ENCODE measurements at regions not wholly inside any gene's neighbourhood (a gene's known extent, or its start where the extent isn't known, plus 50 kb on each side); places are given as distances from the start of the nearest gene placed in this dataset.
"Not testable (repeated sequence)": the region's sequence is repeated elsewhere in the genome, so short reads cannot be mapped to it uniquely, and the experiment has no call there.

- not testable (repeated sequence) for H3K36me3 ChIP-seq (ENCODE audit: insufficient read depth, low read length); H3K27ac ChIP-seq (ENCODE audit: low read depth, low read length); H3K27me3 ChIP-seq (ENCODE audit: control insufficient read depth in 1 of 2, insufficient read depth in 2 of 2, low read length in 2 of 2); H3K4me1 ChIP-seq (ENCODE audit: insufficient read depth, low read length); H3K4me3 ChIP-seq (ENCODE audit: low read depth in 1 of 2, low read length in 2 of 2); H3K9me3 ChIP-seq (ENCODE audit: low read length); H3K9ac ChIP-seq (ENCODE audit: low read length)
Measured at GRCh38 chr3:124069706-124070105, 77.8 kb upstream of the ROPN1 start.

GRCh38 chr3:124075090-124075489 is 83.2 kb upstream of the ROPN1 start:
- H3K9ac ChIP-seq (ENCODE audit: low read length); H3K4me3 ChIP-seq (ENCODE audit: low read depth in 1 of 2, low read length in 2 of 2); H3K36me3 ChIP-seq (ENCODE audit: insufficient read depth, low read length); H3K9me3 ChIP-seq (ENCODE audit: low read length); H3K4me1 ChIP-seq (ENCODE audit: insufficient read depth, low read length); H3K27me3 ChIP-seq (ENCODE audit: control insufficient read depth in 1 of 2, insufficient read depth in 2 of 2, low read length in 2 of 2); H3K27ac ChIP-seq (ENCODE audit: low read depth, low read length): not testable (repeated sequence)

GRCh38 chr3:124075753-124076152 is 83.8 kb upstream of the ROPN1 start:
- Histone ChIP-seq H3K9ac (ENCODE audit: low read length) (no peak overlapping the region), H3K36me3 (ENCODE audit: insufficient read depth, low read length) (no peaks in the 10 kb centered on the region), H3K27me3 (ENCODE audit: control insufficient read depth in 1 of 2, insufficient read depth in 2 of 2, low read length in 2 of 2) (no peaks in the 10 kb centered on the region), H3K27ac (ENCODE audit: low read depth, low read length) (no peak overlapping the region), H3K9me3 (ENCODE audit: low read length) (no peaks in the 10 kb centered on the region), H3K4me3 (ENCODE audit: low read depth in 1 of 2, low read length in 2 of 2) (no peak overlapping the region), H3K4me1 (ENCODE audit: insufficient read depth, low read length) (no peaks in the 10 kb centered on the region)

GRCh38 chr3:124076235-124076634 is 84.3 kb upstream of the ROPN1 start:
- Histone ChIP-seq H3K4me3 (ENCODE audit: low read depth in 1 of 2, low read length in 2 of 2) (no peak overlapping the region), H3K9me3 (ENCODE audit: low read length) (no peaks in the 10 kb centered on the region), H3K4me1 (ENCODE audit: insufficient read depth, low read length) (no peaks in the 10 kb centered on the region), H3K36me3 (ENCODE audit: insufficient read depth, low read length) (no peaks in the 10 kb centered on the region), H3K27me3 (ENCODE audit: control insufficient read depth in 1 of 2, insufficient read depth in 2 of 2, low read length in 2 of 2) (no peaks in the 10 kb centered on the region), H3K27ac (ENCODE audit: low read depth, low read length) (no peak overlapping the region), H3K9ac (ENCODE audit: low read length) (no peak overlapping the region)

GRCh38 chr3:124078953-124079911 is 87.3 kb upstream of the ROPN1 start:
- Histone ChIP-seq H3K27me3 (ENCODE audit: control insufficient read depth in 1 of 2, insufficient read depth in 2 of 2, low read length in 2 of 2) (no peaks in the 10 kb centered on the region), H3K36me3 (ENCODE audit: insufficient read depth, low read length) (no peaks in the 10 kb centered on the region), H3K27ac (ENCODE audit: low read depth, low read length) (no peak overlapping the region), H3K9ac (ENCODE audit: low read length) (no peak overlapping the region), H3K9me3 (ENCODE audit: low read length) (no peaks in the 10 kb centered on the region), H3K4me3 (ENCODE audit: low read depth in 1 of 2, low read length in 2 of 2) (no peak overlapping the region), H3K4me1 (ENCODE audit: insufficient read depth, low read length) (peaks cover 3% of the 10 kb centered on the region)

- Histone ChIP-seq H3K27ac (ENCODE audit: low read depth, low read length) (no peak overlapping the region), H3K9me3 (ENCODE audit: low read length) (no peaks in the 10 kb centered on the region), H3K4me1 (ENCODE audit: insufficient read depth, low read length) (peaks cover 7% of the 10 kb centered on the region), H3K27me3 (ENCODE audit: control insufficient read depth in 1 of 2, insufficient read depth in 2 of 2, low read length in 2 of 2) (no peaks in the 10 kb centered on the region), H3K4me3 (ENCODE audit: low read depth in 1 of 2, low read length in 2 of 2) (no peak overlapping the region), H3K9ac (ENCODE audit: low read length) (no peak overlapping the region), H3K36me3 (ENCODE audit: insufficient read depth, low read length) (no peaks in the 10 kb centered on the region)
Measured at GRCh38 chr3:124079912-124080276, 88.0 kb upstream of the ROPN1 start.

- H3K9me3 ChIP-seq (ENCODE audit: low read length): no peaks in the 10 kb centered on the region
- H3K4me3 ChIP-seq (ENCODE audit: low read depth in 1 of 2, low read length in 2 of 2): no peak overlapping the region
- H3K36me3 ChIP-seq (ENCODE audit: insufficient read depth, low read length): no peaks in the 10 kb centered on the region
- H3K27me3 ChIP-seq (ENCODE audit: control insufficient read depth in 1 of 2, insufficient read depth in 2 of 2, low read length in 2 of 2): no peaks in the 10 kb centered on the region
- no peak overlapping the region for H3K27ac ChIP-seq (ENCODE audit: low read depth, low read length)
- no peak overlapping the region for H3K9ac ChIP-seq (ENCODE audit: low read length)
- peaks cover 7% of the 10 kb centered on the region for H3K4me1 ChIP-seq (ENCODE audit: insufficient read depth, low read length)
Measured at GRCh38 chr3:124082343-124082742, 90.4 kb upstream of the ROPN1 start.

GRCh38 chr3:124084022-124084881 is 92.3 kb upstream of the ROPN1 start:
- Histone ChIP-seq H3K9ac (ENCODE audit: low read length) (no peak overlapping the region), H3K36me3 (ENCODE audit: insufficient read depth, low read length) (no peaks in the 10 kb centered on the region), H3K27me3 (ENCODE audit: control insufficient read depth in 1 of 2, insufficient read depth in 2 of 2, low read length in 2 of 2) (no peaks in the 10 kb centered on the region), H3K9me3 (ENCODE audit: low read length) (no peaks in the 10 kb centered on the region), H3K4me3 (ENCODE audit: low read depth in 1 of 2, low read length in 2 of 2) (no peak overlapping the region), H3K4me1 (ENCODE audit: insufficient read depth, low read length) (peaks cover 7% of the 10 kb centered on the region), H3K27ac (ENCODE audit: low read depth, low read length) (no peak overlapping the region)

- H3K36me3 ChIP-seq (ENCODE audit: insufficient read depth, low read length): no peaks in the 10 kb centered on the region
- no peak overlapping the region for H3K4me3 ChIP-seq (ENCODE audit: low read depth in 1 of 2, low read length in 2 of 2)
- no peak overlapping the region for H3K27ac ChIP-seq (ENCODE audit: low read depth, low read length)
- H3K27me3 ChIP-seq (ENCODE audit: control insufficient read depth in 1 of 2, insufficient read depth in 2 of 2, low read length in 2 of 2): no peaks in the 10 kb centered on the region
- H3K9me3 ChIP-seq (ENCODE audit: low read length): no peaks in the 10 kb centered on the region
- peaks cover 7% of the 10 kb centered on the region for H3K4me1 ChIP-seq (ENCODE audit: insufficient read depth, low read length)
- H3K9ac ChIP-seq (ENCODE audit: low read length): no peak overlapping the region
Measured at GRCh38 chr3:124088801-124089200, 96.9 kb upstream of the ROPN1 start.

GRCh38 chr3:124089214-124089613 is 97.3 kb upstream of the ROPN1 start:
- Histone ChIP-seq H3K27me3 (ENCODE audit: control insufficient read depth in 1 of 2, insufficient read depth in 2 of 2, low read length in 2 of 2) (no peaks in the 10 kb centered on the region), H3K9ac (ENCODE audit: low read length) (no peak overlapping the region), H3K9me3 (ENCODE audit: low read length) (no peaks in the 10 kb centered on the region), H3K4me3 (ENCODE audit: low read depth in 1 of 2, low read length in 2 of 2) (no peak overlapping the region), H3K36me3 (ENCODE audit: insufficient read depth, low read length) (no peaks in the 10 kb centered on the region), H3K27ac (ENCODE audit: low read depth, low read length) (no peak overlapping the region), H3K4me1 (ENCODE audit: insufficient read depth, low read length) (peaks cover 5% of the 10 kb centered on the region)

- no peak overlapping the region for H3K4me3 ChIP-seq (ENCODE audit: low read depth in 1 of 2, low read length in 2 of 2)
- no peaks in the 10 kb centered on the region for H3K9me3 ChIP-seq (ENCODE audit: low read length)
- H3K4me1 ChIP-seq (ENCODE audit: insufficient read depth, low read length): no peaks in the 10 kb centered on the region
- no peaks in the 10 kb centered on the region for H3K36me3 ChIP-seq (ENCODE audit: insufficient read depth, low read length)
- H3K27me3 ChIP-seq (ENCODE audit: control insufficient read depth in 1 of 2, insufficient read depth in 2 of 2, low read length in 2 of 2): no peaks in the 10 kb centered on the region
- H3K27ac ChIP-seq (ENCODE audit: low read depth, low read length): no peak overlapping the region
- H3K9ac ChIP-seq (ENCODE audit: low read length): no peak overlapping the region
Measured at GRCh38 chr3:124091716-124092115, 99.8 kb upstream of the ROPN1 start.

All from muscle layer of colon (tissue), 2 donors.